Testis (tissue), 2 donors: ENCODE measurements at regions not wholly inside any gene's neighbourhood (a gene's known extent, or its start where the extent isn't known, plus 50 kb on each side); places are given as distances from the start of the nearest gene placed in this dataset.

Experiments used
- POLR2A ChIP-seq: fragments of 450-650 bp; IDR thresholded peaks from one replicate; pipeline ENCODE4 v1.6.1; 2017; ENCODE audit warnings: antibody characterized with exemption, mild to moderate bottlenecking, moderate library complexity
- TF ChIP-seq, protein P1 (sequence below), 3 experiments: fragments of 450-650 bp in 2 of 3; fragments of 200-600 bp in 1 of 3; sonication (generic) in 1 of 3; IDR thresholded peaks; one replicate each; pipeline ENCODE4 v1.5.1; 2016 to 2019; ENCODE audit warnings: antibody characterized with exemption in 3 of 3, mild to moderate bottlenecking in 2 of 3, moderate library complexity in 1 of 3

DNA sequence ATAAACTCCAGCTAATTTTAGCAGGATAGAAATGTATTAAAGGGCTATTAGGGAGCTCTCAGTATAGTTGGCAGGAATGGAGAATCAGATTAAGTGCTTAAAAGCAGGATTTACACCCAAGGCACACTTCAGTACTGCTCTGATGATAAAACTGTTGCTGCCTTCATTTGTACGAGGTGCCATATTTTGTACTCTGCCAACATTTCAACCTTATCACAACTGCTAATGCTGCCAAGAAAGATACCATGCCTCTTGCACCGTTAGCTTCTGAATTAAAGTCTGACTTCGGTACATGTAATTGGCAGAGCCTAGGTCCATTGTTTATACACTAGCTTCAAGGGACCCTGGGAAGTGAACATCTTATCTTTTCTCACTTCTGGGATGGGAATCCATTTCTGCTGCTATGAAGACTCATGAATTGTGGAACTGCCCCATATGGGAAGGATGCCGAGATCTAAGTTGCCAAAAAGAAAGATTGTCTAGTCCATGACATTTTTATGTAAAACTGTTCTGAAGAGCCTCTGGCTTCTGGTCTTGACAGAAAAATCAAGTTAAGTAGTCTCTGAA is 624.0 kb upstream of the IGFBP7 start:
- TF ChIP-seq POLR2A = no peak
- TF ChIP-seq, protein P1, sequence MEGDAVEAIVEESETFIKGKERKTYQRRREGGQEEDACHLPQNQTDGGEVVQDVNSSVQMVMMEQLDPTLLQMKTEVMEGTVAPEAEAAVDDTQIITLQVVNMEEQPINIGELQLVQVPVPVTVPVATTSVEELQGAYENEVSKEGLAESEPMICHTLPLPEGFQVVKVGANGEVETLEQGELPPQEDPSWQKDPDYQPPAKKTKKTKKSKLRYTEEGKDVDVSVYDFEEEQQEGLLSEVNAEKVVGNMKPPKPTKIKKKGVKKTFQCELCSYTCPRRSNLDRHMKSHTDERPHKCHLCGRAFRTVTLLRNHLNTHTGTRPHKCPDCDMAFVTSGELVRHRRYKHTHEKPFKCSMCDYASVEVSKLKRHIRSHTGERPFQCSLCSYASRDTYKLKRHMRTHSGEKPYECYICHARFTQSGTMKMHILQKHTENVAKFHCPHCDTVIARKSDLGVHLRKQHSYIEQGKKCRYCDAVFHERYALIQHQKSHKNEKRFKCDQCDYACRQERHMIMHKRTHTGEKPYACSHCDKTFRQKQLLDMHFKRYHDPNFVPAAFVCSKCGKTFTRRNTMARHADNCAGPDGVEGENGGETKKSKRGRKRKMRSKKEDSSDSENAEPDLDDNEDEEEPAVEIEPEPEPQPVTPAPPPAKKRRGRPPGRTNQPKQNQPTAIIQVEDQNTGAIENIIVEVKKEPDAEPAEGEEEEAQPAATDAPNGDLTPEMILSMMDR (IDR thresholded peaks at IDR 0.05) = no peak
